Breast epithelium (tissue), 4 donors: ENCODE measurements at regions not wholly inside any gene's neighbourhood (a gene's known extent, or its start where the extent isn't known, plus 50 kb on each side); places are given as distances from the start of the nearest gene placed in this dataset.
A peak's percentile ranks its signal among the peaks of the same experiment; 100 is the strongest.

Experiments used
- DNase-seq, 2 donors: peaks; one replicate each; pipeline ENCODE4 v3.0.0-alpha.2; 2019; ENCODE audit warnings: low spot score in 2 of 2
- H3K27ac ChIP-seq, 2 donors: fragments of 200-600 bp; sonication (generic) in 1 of 2; one replicate each; pipeline ENCODE4 v1.5.1; 2016 to 2019; ENCODE audit warnings: mild to moderate bottlenecking in 1 of 2
- H3K27me3 ChIP-seq, 2 donors: fragments of 200-600 bp; sonication (generic) in 1 of 2; one replicate each; pipeline versions ENCODE4 v1.5.1 to v1.6.0; 2017 to 2019; ENCODE audit warnings: control low read depth in 1 of 2, mild to moderate bottlenecking in 1 of 2
- H3K36me3 ChIP-seq: fragments of 200-600 bp; one replicate; pipeline ENCODE4 v1.5.1; 2019
- H3K4me1 ChIP-seq, 2 donors: fragments of 200-600 bp; sonication (generic); one replicate each; pipeline ENCODE4 v1.5.1; 2016 to 2019; ENCODE audit warnings: control low read depth in 1 of 2
- H3K4me3 ChIP-seq, 3 donors: fragments of 200-600 bp; sonication (generic); 1 replicate in 2 of 3; 2 replicates in 1 of 3; pipeline ENCODE4 v1.5.1; 2016 to 2019; ENCODE audit warnings: mild to moderate bottlenecking in 3 of 3, moderate library complexity in 2 of 3
- H3K9me3 ChIP-seq, 2 donors: fragments of 200-600 bp; sonication (generic) in 1 of 2; one replicate each; pipeline ENCODE4 v1.5.1; 2016 to 2019; ENCODE audit warnings: control low read depth in 1 of 2
- POLR2A ChIP-seq: fragments of 450-650 bp; IDR thresholded peaks from one replicate; pipeline ENCODE4 v1.6.1; 2016; ENCODE audit warnings: antibody characterized with exemption, mild to moderate bottlenecking, moderate library complexity
- POLR2AphosphoS5 ChIP-seq, 3 donors: sonication (generic); formaldehyde crosslinking; IDR thresholded peaks; one replicate each; pipeline ENCODE4 v1.6.1; 2017; ENCODE audit warnings: antibody characterized with exemption in 3 of 3
- intact Hi-C: fragments of 100-400 bp; cut with DNase I; formaldehyde crosslinking; loops from one replicate; pipeline ENCODE4 v1.15.1; 2023; ENCODE audit warnings: low total_unique reads
- TF ChIP-seq, protein P1 (sequence below), 3 donors: fragments of 450-650 bp; IDR thresholded peaks; one replicate each; pipeline ENCODE4 v1.5.1; 2016 to 2017; ENCODE audit warnings: antibody characterized with exemption in 3 of 3, mild to moderate bottlenecking in 3 of 3, moderate library complexity in 3 of 3

DNA sequence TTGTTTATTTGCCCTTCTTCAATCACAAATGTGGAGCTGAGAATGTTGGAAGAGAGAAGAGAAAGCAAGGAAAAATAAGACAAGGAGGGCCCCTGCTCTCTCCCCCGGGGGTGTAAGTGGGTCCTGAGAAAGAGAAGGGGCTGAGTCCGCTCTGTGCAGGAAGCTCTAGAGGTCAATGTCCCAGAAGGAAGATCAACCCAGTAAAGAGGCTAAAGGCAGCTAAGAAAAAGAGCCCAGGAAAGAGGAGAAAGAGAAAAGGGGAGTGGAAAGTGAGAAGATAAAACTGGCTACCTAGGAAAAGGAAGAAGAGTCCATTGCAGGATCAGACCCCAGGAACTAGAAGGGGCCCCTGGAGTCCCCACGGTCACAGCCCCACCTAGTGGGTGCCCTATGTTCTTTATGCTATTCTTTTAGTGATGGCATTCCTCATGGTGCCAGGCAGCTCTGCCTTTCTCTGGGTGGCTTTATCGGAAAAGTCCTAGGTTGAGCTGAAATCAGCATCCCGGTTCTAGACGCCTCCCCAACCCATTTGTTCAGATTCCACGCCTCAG, 583.4 kb downstream of the ACTL7B start:
- Histone ChIP-seq H3K27ac (peak overlapping the region; percentile 19 to 76), H3K36me3 (no peaks in the 10 kb centered on the region), H3K27me3 (no peaks in the 10 kb centered on the region), H3K4me3 (peak overlapping the region in 2 of 3 donors; percentile 21 to 34), H3K9me3 (no peaks in the 10 kb centered on the region), H3K4me1 (no peaks in the 10 kb centered on the region)
- peak in 1 of 2 donors; percentile 29 for DNase-seq
- intact Hi-C loops: loop anchor here (10.0 kb wide), 1 partner anchor 808 kb away; no protein-coding TSS in a partner anchor
- TF ChIP-seq, protein P1, sequence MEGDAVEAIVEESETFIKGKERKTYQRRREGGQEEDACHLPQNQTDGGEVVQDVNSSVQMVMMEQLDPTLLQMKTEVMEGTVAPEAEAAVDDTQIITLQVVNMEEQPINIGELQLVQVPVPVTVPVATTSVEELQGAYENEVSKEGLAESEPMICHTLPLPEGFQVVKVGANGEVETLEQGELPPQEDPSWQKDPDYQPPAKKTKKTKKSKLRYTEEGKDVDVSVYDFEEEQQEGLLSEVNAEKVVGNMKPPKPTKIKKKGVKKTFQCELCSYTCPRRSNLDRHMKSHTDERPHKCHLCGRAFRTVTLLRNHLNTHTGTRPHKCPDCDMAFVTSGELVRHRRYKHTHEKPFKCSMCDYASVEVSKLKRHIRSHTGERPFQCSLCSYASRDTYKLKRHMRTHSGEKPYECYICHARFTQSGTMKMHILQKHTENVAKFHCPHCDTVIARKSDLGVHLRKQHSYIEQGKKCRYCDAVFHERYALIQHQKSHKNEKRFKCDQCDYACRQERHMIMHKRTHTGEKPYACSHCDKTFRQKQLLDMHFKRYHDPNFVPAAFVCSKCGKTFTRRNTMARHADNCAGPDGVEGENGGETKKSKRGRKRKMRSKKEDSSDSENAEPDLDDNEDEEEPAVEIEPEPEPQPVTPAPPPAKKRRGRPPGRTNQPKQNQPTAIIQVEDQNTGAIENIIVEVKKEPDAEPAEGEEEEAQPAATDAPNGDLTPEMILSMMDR (IDR thresholded peaks at IDR 0.05): peak in 2 of 3 donors; percentile 52 to 54
- TF ChIP-seq POLR2AphosphoS5 (IDR thresholded peaks at IDR 0.05): no peak
- TF ChIP-seq POLR2A: no peak

DNA sequence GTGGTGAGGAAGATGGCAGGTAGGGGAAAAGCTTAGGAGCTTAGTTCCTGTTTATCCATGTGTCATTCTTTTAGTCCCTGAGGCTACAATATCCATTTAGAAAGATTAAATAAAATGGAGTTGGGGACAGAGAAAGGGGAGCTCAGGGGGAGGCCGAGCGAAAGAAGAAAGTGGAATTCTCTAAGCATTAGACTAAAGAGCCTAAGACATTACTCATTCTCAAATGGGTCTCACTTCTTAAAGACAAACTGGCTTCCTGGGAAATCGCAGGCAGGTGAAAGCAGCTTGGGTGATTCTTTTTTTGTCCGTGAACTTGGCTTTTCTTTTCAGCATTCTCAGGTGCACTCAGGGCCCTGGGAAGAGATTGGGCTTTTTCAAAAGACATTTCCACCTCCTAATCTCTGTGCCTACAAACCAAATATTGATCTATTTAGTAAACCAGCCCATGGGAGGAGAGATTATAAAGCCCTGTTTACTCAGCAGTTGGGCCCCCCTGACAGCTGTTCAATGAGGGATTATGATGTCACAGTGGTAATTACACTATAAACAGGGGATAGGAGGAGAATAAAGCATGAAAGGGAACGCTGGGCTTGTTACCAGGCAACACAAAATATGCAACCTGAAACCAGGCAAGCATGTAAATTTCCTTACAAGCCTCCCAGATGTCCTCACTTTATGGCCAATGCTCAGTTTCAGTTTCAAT, 584.0 kb downstream of the ACTL7B start:
- H3K4me1 ChIP-seq: no peaks in the 10 kb centered on the region
- peak overlapping the region; percentile 4 to 76 for H3K27ac ChIP-seq
- no peaks in the 10 kb centered on the region for H3K36me3 ChIP-seq
- H3K9me3 ChIP-seq: no peaks in the 10 kb centered on the region
- TF ChIP-seq, protein P1 (IDR thresholded peaks at IDR 0.05): no peak
- TF ChIP-seq POLR2AphosphoS5 (IDR thresholded peaks at IDR 0.05): no peak
- TF ChIP-seq POLR2A: no peak
- intact Hi-C loops: loop anchor here (10.0 kb wide), 1 partner anchor 807 kb away; no protein-coding TSS in a partner anchor
- H3K4me3 ChIP-seq: peak overlapping the region in 2 of 3 donors; percentile 21 to 34
- no peaks in the 10 kb centered on the region for H3K27me3 ChIP-seq
- peak in 1 of 2 donors; percentile 26 for DNase-seq

DNA sequence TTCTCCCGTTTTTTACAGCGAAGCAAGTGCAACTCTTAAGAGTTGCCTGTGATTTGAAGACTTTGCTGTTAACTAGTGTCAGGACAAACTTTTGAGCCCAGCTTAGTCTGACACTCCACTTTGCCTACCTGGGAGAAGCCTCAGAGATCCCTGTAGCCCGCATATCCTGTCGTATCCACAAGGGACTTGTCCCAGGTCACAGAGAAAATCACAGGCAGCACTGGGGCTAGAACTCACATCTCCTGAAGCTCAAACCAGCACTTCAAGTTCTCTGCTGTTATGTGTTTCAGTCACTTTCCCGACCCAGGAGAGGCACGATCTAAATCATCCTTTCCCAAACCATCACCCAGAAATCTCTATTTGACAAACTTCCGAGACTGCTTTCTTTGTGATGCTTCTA, 584.5 kb downstream of the ACTL7B start:
- H3K4me1 ChIP-seq: no peaks in the 10 kb centered on the region
- no peaks in the 10 kb centered on the region for H3K9me3 ChIP-seq
- H3K4me3 ChIP-seq: no peak overlapping the region
- H3K36me3 ChIP-seq: no peaks in the 10 kb centered on the region
- peak overlapping the region in 1 of 2 donors; percentile 76 for H3K27ac ChIP-seq
- TF ChIP-seq POLR2A: no peak
- no peak for TF ChIP-seq POLR2AphosphoS5 (IDR thresholded peaks at IDR 0.05)
- TF ChIP-seq, protein P1 (IDR thresholded peaks at IDR 0.05): no peak
- H3K27me3 ChIP-seq: no peaks in the 10 kb centered on the region
- DNase-seq: no peak
- intact Hi-C loops: loop anchor here (10.0 kb wide), 1 partner anchor 806 kb away; no protein-coding TSS in a partner anchor

DNA sequence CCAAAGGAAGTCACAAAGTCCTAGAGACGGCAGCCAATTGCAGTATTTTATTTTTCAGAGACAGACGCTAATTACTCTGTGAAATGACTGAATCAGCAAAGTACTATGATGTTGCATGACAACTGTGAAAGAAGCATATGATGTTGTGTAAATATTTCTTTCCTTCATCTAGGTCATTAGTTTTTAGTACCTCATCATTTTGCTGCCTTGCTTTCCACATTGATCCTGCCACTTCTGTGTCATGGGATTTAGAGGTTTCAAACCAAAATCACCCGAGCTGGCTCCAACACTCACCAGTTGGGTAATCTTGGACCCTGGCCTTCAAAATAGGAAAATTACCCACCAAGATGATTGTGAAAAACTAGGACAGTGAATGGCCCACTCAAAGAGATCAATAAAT, 585.2 kb downstream of the ACTL7B start:
- no peaks in the 10 kb centered on the region for H3K27me3 ChIP-seq
- H3K36me3 ChIP-seq: no peaks in the 10 kb centered on the region
- H3K4me3 ChIP-seq: no peak overlapping the region
- no peak for DNase-seq
- TF ChIP-seq POLR2A: no peak
- no peak for TF ChIP-seq POLR2AphosphoS5 (IDR thresholded peaks at IDR 0.05)
- TF ChIP-seq, protein P1 (IDR thresholded peaks at IDR 0.05): no peak
- H3K4me1 ChIP-seq: no peaks in the 10 kb centered on the region
- H3K9me3 ChIP-seq: no peaks in the 10 kb centered on the region
- intact Hi-C loops: loop anchor here (10.0 kb wide), 1 partner anchor 806 kb away; no protein-coding TSS in a partner anchor
- no peak overlapping the region for H3K27ac ChIP-seq

DNA sequence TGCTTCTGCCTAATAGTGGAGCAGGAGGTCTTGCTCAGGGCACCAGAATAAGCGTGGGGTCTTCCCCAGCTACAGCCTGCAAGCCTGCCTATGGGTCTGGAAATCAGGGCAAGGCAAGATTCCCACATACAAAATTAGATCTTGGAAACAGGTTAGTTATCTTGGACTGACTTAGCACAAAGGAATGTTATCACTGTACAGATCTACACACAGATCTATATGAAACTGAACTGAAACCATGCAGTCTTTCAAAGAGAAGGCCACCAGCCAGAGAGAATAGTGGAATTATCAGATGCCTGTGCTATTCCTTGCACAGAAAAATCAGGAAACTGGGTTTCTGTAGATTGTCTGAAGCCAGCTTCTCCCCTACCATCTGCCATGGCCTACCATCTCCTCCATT, 585.7 kb downstream of the ACTL7B start:
- no peak for TF ChIP-seq POLR2A
- TF ChIP-seq POLR2AphosphoS5 (IDR thresholded peaks at IDR 0.05): no peak
- TF ChIP-seq, protein P1 (IDR thresholded peaks at IDR 0.05): no peak
- Histone ChIP-seq H3K27ac (no peak overlapping the region), H3K4me3 (no peak overlapping the region), H3K4me1 (no peaks in the 10 kb centered on the region), H3K27me3 (no peaks in the 10 kb centered on the region), H3K36me3 (no peaks in the 10 kb centered on the region), H3K9me3 (no peaks in the 10 kb centered on the region)
- intact Hi-C loops: loop anchor here (10.0 kb wide), 1 partner anchor 805 kb away; no protein-coding TSS in a partner anchor
- DNase-seq: no peak
